Sigmoid colon (tissue), 3 donors: ENCODE measurements at regions not wholly inside any gene's neighbourhood (a gene's known extent, or its start where the extent isn't known, plus 50 kb on each side); places are given as distances from the start of the nearest gene placed in this dataset.

Source experiments
- CTCF ChIP-seq, 4 experiments: fragments of 450-650 bp in 3 of 4; fragments of 200-600 bp in 1 of 4; IDR thresholded peaks; one replicate each; pipeline ENCODE4 v1.5.1; 2016 to 2019; ENCODE audit warnings: antibody characterized with exemption in 4 of 4, mild to moderate bottlenecking in 3 of 4, moderate library complexity in 2 of 4
- POLR2A ChIP-seq, 2 donors: fragments of 450-650 bp; IDR thresholded peaks; one replicate each; pipeline ENCODE4 v1.6.1; 2016; ENCODE audit warnings: antibody characterized with exemption in 2 of 2, mild to moderate bottlenecking in 2 of 2, moderate library complexity in 2 of 2

- no peak for TF ChIP-seq POLR2A (IDR thresholded peaks at IDR 0.05)
- TF ChIP-seq CTCF (IDR thresholded peaks at IDR 0.05) = no peak
Observed at GRCh38 chr2:234310166-234310565, 186.7 kb downstream of the ARL4C start.
